ENCODE measurements at regions not wholly inside any gene's neighbourhood (a gene's known extent, or its start where the extent isn't known, plus 50 kb on each side); places are given as distances from the start of the nearest gene placed in this dataset.

GRCh38 chr4:157886645-157887044 is 286.2 kb downstream of the GASK1B start:
- no peak for FAIRE-seq
- no peak for TF ChIP-seq POLR2A (IDR thresholded peaks at IDR 0.05; ENCODE audit: low read depth, low read length)
- DNase-seq (ENCODE audit: insufficient read length, low spot score) = no peak

- no peak for TF ChIP-seq POLR2A (IDR thresholded peaks at IDR 0.05; ENCODE audit: low read depth, low read length)
- FAIRE-seq = no peak
- no peak for DNase-seq (ENCODE audit: insufficient read length, low spot score)
Measured at GRCh38 chr4:157885811-157886210, 287.0 kb downstream of the GASK1B start.

GRCh38 chr4:157882901-157883300 is 289.9 kb downstream of the GASK1B start:
- DNase-seq (ENCODE audit: insufficient read length, low spot score) = no peak
- FAIRE-seq = no peak
- TF ChIP-seq POLR2A (IDR thresholded peaks at IDR 0.05; ENCODE audit: low read depth, low read length) = no peak

- FAIRE-seq (no peak), DNase-seq (ENCODE audit: insufficient read length, low spot score) (no peak)
- no peak for TF ChIP-seq POLR2A (IDR thresholded peaks at IDR 0.05; ENCODE audit: low read depth, low read length)
Measured at GRCh38 chr4:157880761-157881160, 292.1 kb downstream of the GASK1B start.

GRCh38 chr4:157854819-157855218 is 318.0 kb downstream of the GASK1B start:
- FAIRE-seq (no peak), DNase-seq (ENCODE audit: insufficient read length, low spot score) (no peak)
- no peak for TF ChIP-seq POLR2A (IDR thresholded peaks at IDR 0.05; ENCODE audit: low read depth, low read length)

- FAIRE-seq (no peak), DNase-seq (ENCODE audit: insufficient read length, low spot score) (no peak)
- TF ChIP-seq POLR2A (IDR thresholded peaks at IDR 0.05; ENCODE audit: low read depth, low read length) = no peak
Measured at GRCh38 chr4:157840648-157841047, 332.2 kb downstream of the GASK1B start.

- no peak for TF ChIP-seq POLR2A (IDR thresholded peaks at IDR 0.05; ENCODE audit: low read depth, low read length)
- no peak for DNase-seq (ENCODE audit: insufficient read length, low spot score)
- no peak for FAIRE-seq
Measured at GRCh38 chr4:157840034-157840433, 332.8 kb downstream of the GASK1B start.

GRCh38 chr4:157838366-157838765 is 334.5 kb downstream of the GASK1B start:
- no peak for TF ChIP-seq POLR2A (IDR thresholded peaks at IDR 0.05; ENCODE audit: low read depth, low read length)
- FAIRE-seq (no peak), DNase-seq (ENCODE audit: insufficient read length, low spot score) (no peak)

- no peak for FAIRE-seq
- no peak for TF ChIP-seq POLR2A (IDR thresholded peaks at IDR 0.05; ENCODE audit: low read depth, low read length)
- DNase-seq (ENCODE audit: insufficient read length, low spot score) = no peak
Measured at GRCh38 chr4:157837071-157837703, 335.6 kb downstream of the GASK1B start.

- no peak for TF ChIP-seq POLR2A (IDR thresholded peaks at IDR 0.05; ENCODE audit: low read depth, low read length)
- FAIRE-seq (no peak), DNase-seq (ENCODE audit: insufficient read length, low spot score) (no peak)
Measured at GRCh38 chr4:157832596-157832995, 340.2 kb downstream of the GASK1B start.

- FAIRE-seq (no peak), DNase-seq (ENCODE audit: insufficient read length, low spot score) (no peak)
- no peak for TF ChIP-seq POLR2A (IDR thresholded peaks at IDR 0.05; ENCODE audit: low read depth, low read length)
Measured at GRCh38 chr4:157824021-157824420, 348.8 kb downstream of the GASK1B start.

GRCh38 chr4:157821814-157822213 is 351.0 kb downstream of the GASK1B start:
- FAIRE-seq (no peak), DNase-seq (ENCODE audit: insufficient read length, low spot score) (no peak)
- no peak for TF ChIP-seq POLR2A (IDR thresholded peaks at IDR 0.05; ENCODE audit: low read depth, low read length)

GRCh38 chr4:157819693-157820464 is 352.9 kb downstream of the GASK1B start:
- no peak for TF ChIP-seq POLR2A (IDR thresholded peaks at IDR 0.05; ENCODE audit: low read depth, low read length)
- FAIRE-seq (no peak), DNase-seq (ENCODE audit: insufficient read length, low spot score) (no peak)

GRCh38 chr4:157818946-157819692 is 353.7 kb downstream of the GASK1B start:
- no peak for DNase-seq (ENCODE audit: insufficient read length, low spot score)
- FAIRE-seq = no peak
- no peak for TF ChIP-seq POLR2A (IDR thresholded peaks at IDR 0.05; ENCODE audit: low read depth, low read length)

Data from H54 (cell line).